ENCODE measurements at regions not wholly inside any gene's neighbourhood (a gene's known extent, or its start where the extent isn't known, plus 50 kb on each side); places are given as distances from the start of the nearest gene placed in this dataset.

GRCh38 chr18:45370255-45371010 is 244.8 kb upstream of the SLC14A2 start:
- H4K20me1 ChIP-seq (ENCODE audit: insufficient read depth, low read length) = no peaks in the 10 kb centered on the region
- in situ Hi-C loops (cut with HindIII; ENCODE audit: extremely low pct_ligation_motif_present, low pct_unique_long_range_greater_than_20kb) = no loop called here
- no peaks in the 10 kb centered on the region for H3K36me3 ChIP-seq (replicated peaks in 1 of 2; ENCODE audit: control insufficient read depth in 1 of 2, insufficient read depth in 2 of 2, low read length in 2 of 2)
- CTCF ChIA-PET (ENCODE audit: low intra/inter-chr PET ratio, low total read pairs) = no interaction called here
- ATAC-seq = no peak
- H3K4me3 ChIP-seq (replicated peaks in 1 of 3; ENCODE audit: insufficient read depth in 1 of 3, low read depth in 2 of 3, low read length in 3 of 3) = no peak overlapping the region
- no peak overlapping the region for H3K9ac ChIP-seq (ENCODE audit: insufficient read depth, low read depth, low read length)
- TF ChIP-seq FOXC1 (CRISPR knock-in tag; IDR thresholded peaks at IDR 0.05; ENCODE audit: borderline replicate concordance) (no peak), GPN1 (CRISPR knock-in tag; IDR thresholded peaks at IDR 0.05; ENCODE audit: borderline replicate concordance) (no peak), IRF9 (CRISPR knock-in tag; IDR thresholded peaks at IDR 0.05; ENCODE audit: borderline replicate concordance) (no peak), ZFP36L1 (CRISPR knock-in tag; IDR thresholded peaks at IDR 0.05) (no peak), GATAD2A (CRISPR knock-in tag; IDR thresholded peaks at IDR 0.05) (no peak), KDM1A (CRISPR knock-in tag; IDR thresholded peaks at IDR 0.05) (no peak), HNRNPK (IDR thresholded peaks at IDR 0.05; ENCODE audit: low read depth, low read length, poor library complexity, severe bottlenecking) (no peak), HNF4G (IDR thresholded peaks at IDR 0.05; ENCODE audit: borderline replicate concordance, low read depth, low read length) (no peak), HNF4G (CRISPR knock-in tag; IDR thresholded peaks at IDR 0.05; ENCODE audit: borderline replicate concordance, low read depth) (no peak), ZKSCAN8 (CRISPR knock-in tag; IDR thresholded peaks at IDR 0.05; ENCODE audit: borderline replicate concordance) (no peak), SRSF1 (optimal IDR thresholded peaks at IDR 0.05; ENCODE audit: low read depth, low read length) (no peak), RAD51 (IDR thresholded peaks at IDR 0.05; ENCODE audit: borderline replicate concordance) (no peak), SUZ12 (IDR thresholded peaks at IDR 0.05; ENCODE audit: low read depth, low read length) (no peak), NFE2L2 (IDR thresholded peaks at IDR 0.05; ENCODE audit: low read length) (no peak), NFIC (IDR thresholded peaks at IDR 0.05; ENCODE audit: low read length) (no peak), ZNF30 (CRISPR knock-in tag; IDR thresholded peaks at IDR 0.05) (no peak), ZNF543 (CRISPR knock-in tag; IDR thresholded peaks at IDR 0.05) (no peak), ZNF530 (CRISPR knock-in tag; IDR thresholded peaks at IDR 0.05; ENCODE audit: low read depth) (no peak), TRIM22 (IDR thresholded peaks at IDR 0.05) (no peak), YEATS4 (CRISPR knock-in tag; IDR thresholded peaks at IDR 0.05; ENCODE audit: borderline replicate concordance) (no peak), SKIL (CRISPR knock-in tag; IDR thresholded peaks at IDR 0.05; ENCODE audit: borderline replicate concordance) (no peak)
- no peaks in the 10 kb centered on the region for H3K79me2 ChIP-seq (ENCODE audit: insufficient read depth, low read length)
- H3K27ac ChIP-seq (ENCODE audit: extremely low read length, insufficient read depth, low read length) = no peak overlapping the region
- H3K4me2 ChIP-seq (ENCODE audit: low read depth, low read length) = no peak overlapping the region
- H3K9me3 ChIP-seq (ENCODE audit: low read length) = no peaks in the 10 kb centered on the region
- intact Hi-C loops (cut with micrococcal nuclease; ENCODE audit: unreplicated experiment) = no loop called here
- H3K4me1 ChIP-seq (ENCODE audit: insufficient read depth, low read length) = no peaks in the 10 kb centered on the region
- BruUV-seq (replicated peaks) = no TSS peak
- no peaks in the 10 kb centered on the region for H3K27me3 ChIP-seq (ENCODE audit: control insufficient read depth in 1 of 2, insufficient read depth in 2 of 2, low read length in 2 of 2)
- no peak overlapping the region for H2AFZ ChIP-seq (ENCODE audit: low read length)
- POLR2A ChIA-PET = no interaction called here
- WGBS (ENCODE audit: low lambda C conversion rate) = 52% methylated on average over 14 of the region's 14 CpGs
- no peak for DNase-seq (ENCODE audit: low spot score)
- no peak for FAIRE-seq
